Body of pancreas (tissue), 4 donors: ENCODE measurements at regions not wholly inside any gene's neighbourhood (a gene's known extent, or its start where the extent isn't known, plus 50 kb on each side); places are given as distances from the start of the nearest gene placed in this dataset.

Source experiments
- ATAC-seq: fragments of 150-250 bp; one replicate; pipeline ENCODE4 v1.9.1; 2016
- DNase-seq, 4 donors: peaks; one replicate each; pipeline ENCODE4 v3.0.0-alpha.2; 2019
- H3K27ac ChIP-seq, 4 donors: fragments of 200-600 bp; sonication (generic); 1 replicate in 3 of 4; 2 replicates in 1 of 4; pipeline versions ENCODE4 v1.5.1 to v1.6.1; 2016 to 2019; ENCODE audit warnings: mild to moderate bottlenecking in 1 of 4, mixed read lengths in 1 of 4, moderate library complexity in 1 of 4
- H3K27me3 ChIP-seq, 2 donors: fragments of 200-600 bp; sonication (generic); one replicate each; pipeline ENCODE4 v1.6.0; 2016; ENCODE audit warnings: mild to moderate bottlenecking in 1 of 2
- H3K36me3 ChIP-seq, 2 donors: fragments of 200-600 bp; sonication (generic); replicated peaks in 1 of 2; 2 replicates each; pipeline ENCODE4 v1.5.1; 2016; ENCODE audit warnings: low read depth in 2 of 2; ENCODE audit not compliant: insufficient read depth in 1 of 2
- H3K4me1 ChIP-seq: fragments of 200-600 bp; sonication (generic); one replicate; pipeline ENCODE4 v1.6.0; 2016
- H3K4me3 ChIP-seq, 2 donors: fragments of 200-600 bp; sonication (generic); 1 replicate in 1 of 2; 2 replicates in 1 of 2; pipeline ENCODE4 v1.5.1; 2016 to 2019
- H3K9me3 ChIP-seq, 3 donors: fragments of 200-600 bp; sonication (generic); 1 replicate in 2 of 3; 2 replicates in 1 of 3; pipeline ENCODE4 v1.5.1; 2016
- CTCF ChIP-seq, 7 experiments: fragments of 450-650 bp in 4 of 7; fragments of 200-600 bp in 3 of 7; sonication (generic) in 3 of 7; IDR thresholded peaks; one replicate each; pipeline ENCODE4 v1.5.1; 2016 to 2019; ENCODE audit warnings: antibody characterized with exemption in 7 of 7
- POLR2A ChIP-seq, 3 donors: fragments of 450-650 bp; IDR thresholded peaks; one replicate each; pipeline ENCODE4 v1.6.1; 2016; ENCODE audit warnings: antibody characterized with exemption in 3 of 3, mild to moderate bottlenecking in 2 of 3
- WGBS, 2 donors: methylation state at CpG; one replicate each; pipeline ENCODE4 v1.1.5; 2017; 5-methylcytosine and 5-hydroxymethylcytosine counted together
- intact Hi-C: fragments of 100-400 bp; cut with DNase I; formaldehyde crosslinking; loops from one replicate; pipeline ENCODE4 v1.15.1; 2023

- no peaks in the 10 kb centered on the region for H3K27me3 ChIP-seq
- ATAC-seq (no peak), DNase-seq (no peak)
- no peak for TF ChIP-seq CTCF (IDR thresholded peaks at IDR 0.05)
- TF ChIP-seq POLR2A (IDR thresholded peaks at IDR 0.05): no peak
- H3K4me3 ChIP-seq: no peak overlapping the region
- H3K36me3 ChIP-seq: no peaks in the 10 kb centered on the region
- H3K4me1 ChIP-seq: no peaks in the 10 kb centered on the region
- H3K27ac ChIP-seq: no peak overlapping the region
- H3K9me3 ChIP-seq: no peaks in the 10 kb centered on the region
- intact Hi-C loops: no loop called here
These were observed 266.0 kb upstream of the BTBD3 start for GRCh38 chr20:11651647-11652046.

DNA sequence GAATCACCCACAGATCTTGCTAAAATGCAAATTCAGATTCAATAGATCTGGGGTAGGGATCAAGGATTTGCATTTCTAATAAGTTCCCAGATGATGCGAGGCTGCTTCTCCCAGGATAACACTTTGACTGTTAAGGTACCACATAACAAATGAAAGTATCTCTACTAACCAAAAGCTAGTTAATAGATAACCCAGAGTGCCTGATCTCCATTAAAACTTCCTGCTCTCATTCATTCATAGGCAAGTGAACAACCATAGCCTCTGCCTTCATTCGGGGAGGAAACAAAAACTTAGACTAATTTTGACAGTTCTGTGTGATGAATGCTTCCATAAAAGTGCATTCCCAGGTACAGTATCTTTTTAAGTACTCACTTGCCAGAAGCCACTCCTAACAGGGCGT lies 265.6 kb upstream of the BTBD3 start:
- intact Hi-C loops: no loop called here
- Histone ChIP-seq H3K36me3 (no peaks in the 10 kb centered on the region), H3K4me3 (no peak overlapping the region), H3K4me1 (no peaks in the 10 kb centered on the region), H3K27ac (no peak overlapping the region), H3K27me3 (no peaks in the 10 kb centered on the region), H3K9me3 (no peaks in the 10 kb centered on the region)
- ATAC-seq (no peak), DNase-seq (no peak)
- TF ChIP-seq CTCF (IDR thresholded peaks at IDR 0.05) (no peak), POLR2A (IDR thresholded peaks at IDR 0.05) (no peak)
- WGBS, 2 donors: 42 to 43% methylated on average over 3 of the region's 3 CpGs

DNA sequence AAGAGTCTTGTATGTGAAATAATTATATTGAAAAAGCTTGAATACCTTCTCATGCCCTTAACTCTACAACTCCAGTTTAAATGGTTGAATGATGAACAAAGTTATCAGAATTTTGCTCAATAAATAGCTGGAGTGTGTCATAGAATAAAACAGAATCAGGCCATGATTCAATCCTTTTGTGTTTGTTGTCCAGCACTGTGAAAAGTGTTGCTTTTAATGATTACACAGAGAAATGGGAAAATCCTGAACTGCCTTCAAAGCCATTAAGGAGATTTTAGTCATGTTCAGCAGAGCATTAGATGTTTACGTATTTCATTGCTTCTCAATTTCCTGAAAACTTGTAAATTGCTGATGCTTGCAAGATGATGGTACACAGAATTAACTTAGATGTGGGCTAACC lies 262.9 kb upstream of the BTBD3 start:
- ATAC-seq: no peak
- Histone ChIP-seq H3K4me1 (no peaks in the 10 kb centered on the region), H3K4me3 (no peak overlapping the region), H3K27ac (no peak overlapping the region), H3K27me3 (no peaks in the 10 kb centered on the region), H3K36me3 (no peaks in the 10 kb centered on the region), H3K9me3 (no peaks in the 10 kb centered on the region)
- no peak for DNase-seq
- intact Hi-C loops: no loop called here
- 90 to 100% methylated on average over 1 of the region's 1 CpG for WGBS, 2 donors
- no peak for TF ChIP-seq POLR2A (IDR thresholded peaks at IDR 0.05)
- TF ChIP-seq CTCF (IDR thresholded peaks at IDR 0.05): no peak

DNA sequence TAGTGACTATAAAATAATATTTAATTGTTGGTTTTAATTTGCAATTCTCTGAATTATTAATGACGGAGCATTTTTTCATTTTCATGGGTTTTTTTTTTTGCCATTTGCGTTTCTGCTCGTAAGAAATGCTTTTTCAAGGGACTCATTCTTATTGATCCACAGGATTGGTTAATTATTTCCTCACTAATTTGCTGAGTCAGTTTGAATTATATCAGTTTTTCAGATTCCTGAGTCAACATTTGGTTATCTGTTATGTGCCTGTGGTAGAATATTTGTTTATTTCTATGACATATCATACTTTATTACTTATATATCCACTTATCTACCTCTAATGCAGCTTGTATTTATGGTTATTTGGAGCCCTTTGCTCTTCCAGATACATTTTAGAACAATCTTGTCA lies 257.0 kb upstream of the BTBD3 start:
- Histone ChIP-seq H3K36me3 (no peaks in the 10 kb centered on the region), H3K27me3 (no peaks in the 10 kb centered on the region), H3K4me1 (peaks cover 5% of the 10 kb centered on the region), H3K4me3 (no peak overlapping the region), H3K27ac (no peak overlapping the region), H3K9me3 (no peaks in the 10 kb centered on the region)
- intact Hi-C loops: no loop called here
- 14 to 29% methylated on average over 3 of the region's 3 CpGs for WGBS, 2 donors
- ATAC-seq: no peak
- DNase-seq: no peak
- TF ChIP-seq CTCF (IDR thresholded peaks at IDR 0.05): no peak
- no peak for TF ChIP-seq POLR2A (IDR thresholded peaks at IDR 0.05)

- Histone ChIP-seq H3K27ac (no peak overlapping the region), H3K9me3 (no peaks in the 10 kb centered on the region), H3K36me3 (no peaks in the 10 kb centered on the region), H3K27me3 (no peaks in the 10 kb centered on the region), H3K4me3 (no peak overlapping the region), H3K4me1 (no peaks in the 10 kb centered on the region)
- no peak for TF ChIP-seq POLR2A (IDR thresholded peaks at IDR 0.05)
- no peak for TF ChIP-seq CTCF (IDR thresholded peaks at IDR 0.05)
- ATAC-seq (no peak), DNase-seq (no peak)
- 35 to 45% methylated on average over 1 of the region's 1 CpG for WGBS, 2 donors
- intact Hi-C loops: no loop called here
These were observed 246.6 kb upstream of the BTBD3 start for GRCh38 chr20:11671015-11671511.
